CD4-positive, alpha-beta T cell (primary cell): ENCODE measurements at regions not wholly inside any gene's neighbourhood (a gene's known extent, or its start where the extent isn't known, plus 50 kb on each side); places are given as distances from the start of the nearest gene placed in this dataset.

Experiments
- ATAC-seq: fragments of 200-7000 bp; cut with Tn5 transposase; one replicate; pipeline ENCODE4 v1.10.0; 2022; ENCODE audit warnings: mild to moderate bottlenecking; ENCODE audit not compliant: poor library complexity
- CTCF ChIA-PET: fragments of 350-600 bp; sonication (Branson Sonifier 250); formaldehyde crosslinking; loops from one replicate; lab custom pipeline; 2021; ENCODE audit warnings: antibody characterized with exemption, inconsistent platforms; lab: Charles Lee
- POLR2A ChIA-PET: fragments of 350-600 bp; sonication (Branson Sonifier 250); formaldehyde crosslinking; loops from one replicate; lab custom pipeline; 2021; ENCODE audit warnings: antibody characterized with exemption, inconsistent platforms; lab: Charles Lee
- DNase-seq, 14 experiments: peaks; one replicate each; pipeline ENCODE4 v3.0.0-alpha.2; 2013 to 2020; ENCODE audit warnings: mixed read lengths in 2 of 14
- H3K27ac ChIP-seq, 2 donors: one replicate each; pipeline versions ENCODE4 v1.5.1 to v1.7.0; 2013; ENCODE audit warnings: low read length in 2 of 2, low read depth in 1 of 2, mild to moderate bottlenecking in 1 of 2
- H3K27me3 ChIP-seq, 2 experiments: 1 replicate in 1 of 2; 2 replicates in 1 of 2; pipeline versions ENCODE4 v1.6.1 to v1.7.0; 2013; ENCODE audit warnings: low read length in 2 of 2, control low read depth in 1 of 2, mild to moderate bottlenecking in 1 of 2, moderate library complexity in 1 of 2; ENCODE audit not compliant: insufficient read depth in 2 of 2, control insufficient read depth in 1 of 2
- H3K36me3 ChIP-seq: one replicate; pipeline ENCODE4 v1.6.1; 2013; ENCODE audit warnings: low read length, control low read depth; ENCODE audit not compliant: insufficient read depth
- H3K4me1 ChIP-seq: one replicate; pipeline ENCODE4 v1.6.1; 2013; ENCODE audit warnings: low read length, control low read depth; ENCODE audit not compliant: insufficient read depth
- H3K4me3 ChIP-seq: one replicate; pipeline ENCODE4 v1.5.1; 2013; ENCODE audit warnings: mild to moderate bottlenecking, low read length, moderate library complexity
- H3K9me3 ChIP-seq, 2 experiments: 1 replicate in 1 of 2; 2 replicates in 1 of 2; pipeline versions ENCODE4 v1.6.1 to v1.7.0; 2013; ENCODE audit warnings: low read length in 2 of 2, mild to moderate bottlenecking in 2 of 2, control low read depth in 1 of 2, moderate library complexity in 1 of 2; ENCODE audit not compliant: control insufficient read depth in 1 of 2, insufficient read depth in 1 of 2
- H3K27ac Mint-ChIP-seq: one replicate; pipeline ENCODE4 v1.8.0; 2020; ENCODE audit warnings: mixed read lengths
- H3K27me3 Mint-ChIP-seq: one replicate; pipeline ENCODE4 v1.8.0; 2021; ENCODE audit warnings: mixed read lengths
- H3K36me3 Mint-ChIP-seq: one replicate; pipeline ENCODE4 v1.8.0; 2021; ENCODE audit warnings: low read depth, mixed read lengths
- H3K4me1 Mint-ChIP-seq: one replicate; pipeline ENCODE4 v1.8.0; 2021; ENCODE audit warnings: low read depth, mixed read lengths
- H3K4me3 Mint-ChIP-seq: one replicate; pipeline ENCODE4 v1.8.0; 2020; ENCODE audit warnings: mild to moderate bottlenecking, mixed read lengths
- H3K9me3 Mint-ChIP-seq: one replicate; pipeline ENCODE4 v1.8.0; 2020; ENCODE audit warnings: mixed read lengths
- CTCF ChIP-seq: fragments of 200-600 bp; IDR thresholded peaks from one replicate; pipeline ENCODE4 v1.8.0; 2022; ENCODE audit warnings: antibody characterized with exemption, mild to moderate bottlenecking
- intact Hi-C, 2 experiments: fragments of 100-400 bp; cut with DNase I in 1 of 2; cut with micrococcal nuclease in 1 of 2; formaldehyde crosslinking; loops; one replicate each; pipeline versions ENCODE4 v1.15.1 to v1.9.0; 2023 to 2025; cut with DNase I, micrococcal nuclease

GRCh38 chr13:50340146-50340545 lies 324.9 kb downstream of the KCNRG start:
- Histone ChIP-seq H3K36me3 (no peaks in the 10 kb centered on the region), H3K4me3 (no peak overlapping the region), H3K9me3 (no peaks in the 10 kb centered on the region), H3K27ac (no peak overlapping the region), H3K4me1 (peaks cover 4% of the 10 kb centered on the region), H3K27me3 (no peaks in the 10 kb centered on the region)
- Mint-ChIP-seq H3K9me3 (no peaks in the 10 kb centered on the region), H3K27me3 (no peaks in the 10 kb centered on the region), H3K27ac (no peak overlapping the region), H3K36me3 (no peaks in the 10 kb centered on the region), H3K4me3 (no peak overlapping the region), H3K4me1 (peaks cover 5% of the 10 kb centered on the region)
- ChIA-PET POLR2A (no interaction called here), CTCF (no interaction called here)
- TF ChIP-seq CTCF = no peak
- no peak for DNase-seq
- no peak for ATAC-seq
- intact Hi-C loops = no loop called here

GRCh38 chr13:50340551-50341287 lies 325.5 kb downstream of the KCNRG start:
- Mint-ChIP-seq H3K36me3 (no peaks in the 10 kb centered on the region), H3K4me1 (peaks cover 5% of the 10 kb centered on the region), H3K9me3 (no peaks in the 10 kb centered on the region), H3K27ac (no peak overlapping the region), H3K27me3 (no peaks in the 10 kb centered on the region), H3K4me3 (no peak overlapping the region)
- no peak for TF ChIP-seq CTCF
- Histone ChIP-seq H3K27ac (no peak overlapping the region), H3K4me1 (peaks cover 4% of the 10 kb centered on the region), H3K4me3 (no peak overlapping the region), H3K9me3 (no peaks in the 10 kb centered on the region), H3K27me3 (no peaks in the 10 kb centered on the region), H3K36me3 (no peaks in the 10 kb centered on the region)
- ChIA-PET POLR2A (no interaction called here), CTCF (no interaction called here)
- DNase-seq (no peak), ATAC-seq (no peak)
- intact Hi-C loops = no loop called here

GRCh38 chr13:50341526-50341925 lies 326.3 kb downstream of the KCNRG start:
- Mint-ChIP-seq H3K27ac (no peak overlapping the region), H3K27me3 (no peaks in the 10 kb centered on the region), H3K4me1 (peaks cover 5% of the 10 kb centered on the region), H3K36me3 (no peaks in the 10 kb centered on the region), H3K9me3 (no peaks in the 10 kb centered on the region), H3K4me3 (no peak overlapping the region)
- H3K27ac ChIP-seq = no peak overlapping the region
- DNase-seq (no peak), ATAC-seq (no peak)
- H3K36me3 ChIP-seq = no peaks in the 10 kb centered on the region
- no peaks in the 10 kb centered on the region for H3K27me3 ChIP-seq
- no peak overlapping the region for H3K4me3 ChIP-seq
- intact Hi-C loops = no loop called here
- TF ChIP-seq CTCF = no peak
- H3K4me1 ChIP-seq = peaks cover 4% of the 10 kb centered on the region
- no peaks in the 10 kb centered on the region for H3K9me3 ChIP-seq
- CTCF ChIA-PET = no interaction called here
- POLR2A ChIA-PET = no interaction called here
